Astrocyte (in vitro differentiated cells and primary cell): ENCODE measurements at regions not wholly inside any gene's neighbourhood (a gene's known extent, or its start where the extent isn't known, plus 50 kb on each side); places are given as distances from the start of the nearest gene placed in this dataset.

ENCODE experiments used
- EZH2 ChIP-seq: IDR thresholded peaks from 2 replicates; pipeline ENCODE4 v1.6.1; 2012; ENCODE audit warnings: mild to moderate bottlenecking, low read length, inconsistent platforms; ENCODE audit not compliant: insufficient read depth
- TF ChIP-seq, protein P1 (sequence below): IDR thresholded peaks from 2 replicates; pipeline ENCODE4 v1.5.1; 2011; ENCODE audit warnings: low read depth, mild to moderate bottlenecking, inconsistent platforms, low read length, moderate library complexity; ENCODE audit not compliant: insufficient read depth

GRCh38 chr13:105462098-105462497, 1073.4 kb downstream of the EFNB2 start:
- TF ChIP-seq, protein P1, sequence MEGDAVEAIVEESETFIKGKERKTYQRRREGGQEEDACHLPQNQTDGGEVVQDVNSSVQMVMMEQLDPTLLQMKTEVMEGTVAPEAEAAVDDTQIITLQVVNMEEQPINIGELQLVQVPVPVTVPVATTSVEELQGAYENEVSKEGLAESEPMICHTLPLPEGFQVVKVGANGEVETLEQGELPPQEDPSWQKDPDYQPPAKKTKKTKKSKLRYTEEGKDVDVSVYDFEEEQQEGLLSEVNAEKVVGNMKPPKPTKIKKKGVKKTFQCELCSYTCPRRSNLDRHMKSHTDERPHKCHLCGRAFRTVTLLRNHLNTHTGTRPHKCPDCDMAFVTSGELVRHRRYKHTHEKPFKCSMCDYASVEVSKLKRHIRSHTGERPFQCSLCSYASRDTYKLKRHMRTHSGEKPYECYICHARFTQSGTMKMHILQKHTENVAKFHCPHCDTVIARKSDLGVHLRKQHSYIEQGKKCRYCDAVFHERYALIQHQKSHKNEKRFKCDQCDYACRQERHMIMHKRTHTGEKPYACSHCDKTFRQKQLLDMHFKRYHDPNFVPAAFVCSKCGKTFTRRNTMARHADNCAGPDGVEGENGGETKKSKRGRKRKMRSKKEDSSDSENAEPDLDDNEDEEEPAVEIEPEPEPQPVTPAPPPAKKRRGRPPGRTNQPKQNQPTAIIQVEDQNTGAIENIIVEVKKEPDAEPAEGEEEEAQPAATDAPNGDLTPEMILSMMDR, result no peak
- no peak for TF ChIP-seq EZH2
